Nephron (organoid): ENCODE measurements at regions not wholly inside any gene's neighbourhood (a gene's known extent, or its start where the extent isn't known, plus 50 kb on each side); places are given as distances from the start of the nearest gene placed in this dataset.

ENCODE experiments used
- H3K27ac Mint-ChIP-seq, 3 experiments: 2 replicates each; pipeline ENCODE4 v1.8.0; 2020; ENCODE audit warnings: mixed read lengths in 3 of 3, mild to moderate bottlenecking in 2 of 3, moderate library complexity in 1 of 3
- H3K27me3 Mint-ChIP-seq: 2 replicates; pipeline ENCODE4 v1.8.0; 2021; ENCODE audit warnings: low read depth, mild to moderate bottlenecking, moderate library complexity, mixed read lengths
- H3K36me3 Mint-ChIP-seq: 2 replicates; pipeline ENCODE4 v1.8.0; 2020; ENCODE audit warnings: low read depth, mixed read lengths
- H3K4me1 Mint-ChIP-seq: 2 replicates; pipeline ENCODE4 v1.8.0; 2020; ENCODE audit warnings: mixed read lengths
- H3K4me3 Mint-ChIP-seq, 3 experiments: 2 replicates each; pipeline ENCODE4 v1.8.0; 2020; ENCODE audit warnings: mild to moderate bottlenecking in 3 of 3, mixed read lengths in 3 of 3, moderate library complexity in 2 of 3
- H3K9me3 Mint-ChIP-seq: 2 replicates; pipeline ENCODE4 v1.8.0; 2020; ENCODE audit warnings: mixed read lengths
- CTCF ChIP-seq, 3 experiments: fragments of 200-600 bp; sonication (generic); IDR thresholded peaks; one replicate each; pipeline ENCODE4 v1.5.0; 2021; ENCODE audit warnings: antibody characterized with exemption in 3 of 3; ENCODE audit not compliant: unreplicated experiment in 3 of 3

GRCh38 chr5:58260243-58260642, 199.6 kb downstream of the PLK2 start:
- Mint-ChIP-seq H3K4me3 (no peak overlapping the region), H3K36me3 (no peaks in the 10 kb centered on the region), H3K4me1 (peaks cover 15% of the 10 kb centered on the region), H3K27ac (peak overlapping the region in 1 of 3 experiments; percentile 6), H3K27me3 (no peaks in the 10 kb centered on the region), H3K9me3 (no peaks in the 10 kb centered on the region)
- no peak for TF ChIP-seq CTCF (IDR thresholded peaks at IDR 0.05; ENCODE audit: unreplicated experiment in 3 of 3)

- H3K36me3 Mint-ChIP-seq, result no peaks in the 10 kb centered on the region
- no peak overlapping the region for H3K4me3 Mint-ChIP-seq
- peak overlapping the region in 2 of 3 experiments; percentile 6 to 50 for H3K27ac Mint-ChIP-seq
- H3K27me3 Mint-ChIP-seq, result no peaks in the 10 kb centered on the region
- TF ChIP-seq CTCF (IDR thresholded peaks at IDR 0.05; ENCODE audit: unreplicated experiment in 3 of 3), result no peak
- H3K4me1 Mint-ChIP-seq, result peaks cover 15% of the 10 kb centered on the region
- H3K9me3 Mint-ChIP-seq, result no peaks in the 10 kb centered on the region
Measured at GRCh38 chr5:58259685-58260152, 200.2 kb downstream of the PLK2 start.

- peak overlapping the region in 2 of 3 experiments; percentile 6 to 50 for H3K27ac Mint-ChIP-seq
- no peaks in the 10 kb centered on the region for H3K36me3 Mint-ChIP-seq
- no peak for TF ChIP-seq CTCF (IDR thresholded peaks at IDR 0.05; ENCODE audit: unreplicated experiment in 3 of 3)
- H3K4me3 Mint-ChIP-seq, result no peak overlapping the region
- H3K27me3 Mint-ChIP-seq, result no peaks in the 10 kb centered on the region
- peaks cover 15% of the 10 kb centered on the region for H3K4me1 Mint-ChIP-seq
- H3K9me3 Mint-ChIP-seq, result no peaks in the 10 kb centered on the region
Measured at GRCh38 chr5:58258984-58259684, 200.8 kb downstream of the PLK2 start.

- no peak overlapping the region for H3K4me3 Mint-ChIP-seq
- H3K9me3 Mint-ChIP-seq, result no peaks in the 10 kb centered on the region
- peaks cover 11% of the 10 kb centered on the region for H3K4me1 Mint-ChIP-seq
- no peaks in the 10 kb centered on the region for H3K36me3 Mint-ChIP-seq
- no peaks in the 10 kb centered on the region for H3K27me3 Mint-ChIP-seq
- no peak overlapping the region for H3K27ac Mint-ChIP-seq
- no peak for TF ChIP-seq CTCF (IDR thresholded peaks at IDR 0.05; ENCODE audit: unreplicated experiment in 3 of 3)
Measured at GRCh38 chr5:58255970-58256369, 203.9 kb downstream of the PLK2 start.

- H3K4me1 Mint-ChIP-seq, result peaks cover 11% of the 10 kb centered on the region
- H3K9me3 Mint-ChIP-seq, result no peaks in the 10 kb centered on the region
- no peak overlapping the region for H3K27ac Mint-ChIP-seq
- H3K36me3 Mint-ChIP-seq, result no peaks in the 10 kb centered on the region
- H3K27me3 Mint-ChIP-seq, result no peaks in the 10 kb centered on the region
- H3K4me3 Mint-ChIP-seq, result no peak overlapping the region
- TF ChIP-seq CTCF (IDR thresholded peaks at IDR 0.05; ENCODE audit: unreplicated experiment in 3 of 3), result no peak
Measured at GRCh38 chr5:58255386-58255785, 204.5 kb downstream of the PLK2 start.

GRCh38 chr5:58248221-58248620, 211.7 kb downstream of the PLK2 start:
- no peak for TF ChIP-seq CTCF (IDR thresholded peaks at IDR 0.05; ENCODE audit: unreplicated experiment in 3 of 3)
- H3K4me3 Mint-ChIP-seq, result no peak overlapping the region
- H3K36me3 Mint-ChIP-seq, result no peaks in the 10 kb centered on the region
- no peaks in the 10 kb centered on the region for H3K4me1 Mint-ChIP-seq
- H3K27me3 Mint-ChIP-seq, result no peaks in the 10 kb centered on the region
- no peaks in the 10 kb centered on the region for H3K9me3 Mint-ChIP-seq
- H3K27ac Mint-ChIP-seq, result no peak overlapping the region
